HFFc6 (cell line): ENCODE measurements at regions not wholly inside any gene's neighbourhood (a gene's known extent, or its start where the extent isn't known, plus 50 kb on each side); places are given as distances from the start of the nearest gene placed in this dataset.
"Not testable (repeated sequence)": the region's sequence is repeated elsewhere in the genome, so short reads cannot be mapped to it uniquely, and the experiment has no call there.

Experiments
- DNase-seq: peaks from one replicate; pipeline ENCODE4 v3.0.0-alpha.2; 2018
- H3K27ac Mint-ChIP-seq: 2 replicates; pipeline ENCODE4 v1.8.0; 2020; ENCODE audit warnings: mild to moderate bottlenecking, mixed read lengths
- H3K27me3 Mint-ChIP-seq: 2 replicates; pipeline ENCODE4 v1.8.0; 2021; ENCODE audit warnings: mild to moderate bottlenecking, moderate library complexity, mixed read lengths; ENCODE audit not compliant: insufficient read depth
- H3K36me3 Mint-ChIP-seq: 2 replicates; pipeline ENCODE4 v1.8.0; 2021; ENCODE audit warnings: low read depth, mixed read lengths
- H3K4me1 Mint-ChIP-seq: 2 replicates; pipeline ENCODE4 v1.8.0; 2020; ENCODE audit warnings: low read depth, mixed read lengths
- H3K4me3 Mint-ChIP-seq: 2 replicates; pipeline ENCODE4 v1.8.0; 2020; ENCODE audit warnings: mild to moderate bottlenecking, moderate library complexity, mixed read lengths
- H3K9me3 Mint-ChIP-seq: 2 replicates; pipeline ENCODE4 v1.8.0; 2020; ENCODE audit warnings: mild to moderate bottlenecking, mixed read lengths
- TF ChIP-seq, protein P1 (sequence below): fragments of 200-600 bp; sonication (generic); IDR thresholded peaks from 2 replicates; pipeline ENCODE4 v1.5.0; 2021; ENCODE audit warnings: antibody characterized with exemption, mild to moderate bottlenecking

DNA sequence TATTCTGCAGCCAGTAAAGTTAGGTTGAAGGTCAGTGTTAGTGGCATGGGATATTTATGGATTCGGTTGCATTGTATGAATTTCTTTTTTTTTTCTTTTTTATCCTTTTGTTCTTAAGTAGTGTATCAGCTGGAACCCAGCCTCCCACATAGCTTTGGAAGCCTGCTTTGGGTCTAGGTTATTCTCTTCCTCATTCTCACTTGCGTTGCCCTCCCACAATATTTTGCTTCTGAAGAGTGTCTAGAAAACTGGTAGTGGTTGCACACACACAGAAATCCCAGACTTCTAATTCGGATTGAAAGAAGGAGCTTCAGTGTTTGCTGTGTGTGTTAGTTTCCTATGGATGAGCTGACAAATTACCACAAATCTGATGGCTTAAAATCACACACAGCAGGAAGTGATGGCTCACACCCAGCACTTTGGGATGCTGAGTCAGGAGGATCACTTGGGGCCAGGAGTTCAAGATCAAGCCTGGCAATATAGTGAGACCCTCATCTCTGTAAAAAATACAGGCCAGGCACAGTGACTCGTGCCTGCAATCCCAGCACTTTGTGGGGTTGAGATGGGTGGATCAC, 104.8 kb downstream of the ARL4C start:
- TF ChIP-seq, protein P1, sequence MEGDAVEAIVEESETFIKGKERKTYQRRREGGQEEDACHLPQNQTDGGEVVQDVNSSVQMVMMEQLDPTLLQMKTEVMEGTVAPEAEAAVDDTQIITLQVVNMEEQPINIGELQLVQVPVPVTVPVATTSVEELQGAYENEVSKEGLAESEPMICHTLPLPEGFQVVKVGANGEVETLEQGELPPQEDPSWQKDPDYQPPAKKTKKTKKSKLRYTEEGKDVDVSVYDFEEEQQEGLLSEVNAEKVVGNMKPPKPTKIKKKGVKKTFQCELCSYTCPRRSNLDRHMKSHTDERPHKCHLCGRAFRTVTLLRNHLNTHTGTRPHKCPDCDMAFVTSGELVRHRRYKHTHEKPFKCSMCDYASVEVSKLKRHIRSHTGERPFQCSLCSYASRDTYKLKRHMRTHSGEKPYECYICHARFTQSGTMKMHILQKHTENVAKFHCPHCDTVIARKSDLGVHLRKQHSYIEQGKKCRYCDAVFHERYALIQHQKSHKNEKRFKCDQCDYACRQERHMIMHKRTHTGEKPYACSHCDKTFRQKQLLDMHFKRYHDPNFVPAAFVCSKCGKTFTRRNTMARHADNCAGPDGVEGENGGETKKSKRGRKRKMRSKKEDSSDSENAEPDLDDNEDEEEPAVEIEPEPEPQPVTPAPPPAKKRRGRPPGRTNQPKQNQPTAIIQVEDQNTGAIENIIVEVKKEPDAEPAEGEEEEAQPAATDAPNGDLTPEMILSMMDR = no peak
- H3K36me3 Mint-ChIP-seq = no peaks in the 10 kb centered on the region
- no peaks in the 10 kb centered on the region for H3K9me3 Mint-ChIP-seq
- H3K4me3 Mint-ChIP-seq = no peak overlapping the region
- DNase-seq = no peak
- H3K4me1 Mint-ChIP-seq = no peaks in the 10 kb centered on the region; the same call in 1 of the 2 replicates
- no peak overlapping the region for H3K27ac Mint-ChIP-seq
- peaks cover 9% of the 10 kb centered on the region for H3K27me3 Mint-ChIP-seq

- H3K9me3 Mint-ChIP-seq = no peaks in the 10 kb centered on the region
- H3K27me3 Mint-ChIP-seq = peaks cover 11% of the 10 kb centered on the region
- no peak overlapping the region for H3K4me3 Mint-ChIP-seq
- H3K27ac Mint-ChIP-seq = no peak overlapping the region
- TF ChIP-seq, protein P1 = no peak
- no peak for DNase-seq
- no peaks in the 10 kb centered on the region; the same call in 1 of the 2 replicates for H3K4me1 Mint-ChIP-seq
- H3K36me3 Mint-ChIP-seq = no peaks in the 10 kb centered on the region
Observed at GRCh38 chr2:234391625-234392024, 105.3 kb downstream of the ARL4C start.

- H3K4me3 Mint-ChIP-seq, H3K27ac Mint-ChIP-seq, DNase-seq, H3K4me1 Mint-ChIP-seq, H3K36me3 Mint-ChIP-seq, H3K9me3 Mint-ChIP-seq: not testable (repeated sequence)
- H3K27me3 Mint-ChIP-seq = peaks cover 13% of the 10 kb centered on the region
Observed at GRCh38 chr2:234389661-234390060, 107.2 kb downstream of the ARL4C start.

DNA sequence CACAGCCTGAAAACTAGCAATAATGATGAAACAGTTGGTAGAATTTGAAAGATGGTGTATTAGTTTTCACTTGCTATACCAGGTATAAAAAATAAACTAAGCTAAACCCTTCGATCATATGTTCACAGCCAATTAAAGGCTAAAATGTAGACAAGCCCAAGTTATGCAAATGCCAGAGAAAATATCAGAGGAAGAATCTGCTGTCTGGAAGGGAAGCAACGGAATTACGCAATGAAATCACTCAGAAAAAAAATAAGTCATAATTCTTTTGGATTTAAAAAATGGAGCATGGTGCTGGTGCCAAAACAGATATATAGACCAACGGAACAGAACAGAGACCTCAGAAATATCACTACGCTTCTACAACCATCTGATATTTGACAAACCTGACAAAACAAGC, 108.3 kb downstream of the ARL4C start:
- DNase-seq = no peak

DNA sequence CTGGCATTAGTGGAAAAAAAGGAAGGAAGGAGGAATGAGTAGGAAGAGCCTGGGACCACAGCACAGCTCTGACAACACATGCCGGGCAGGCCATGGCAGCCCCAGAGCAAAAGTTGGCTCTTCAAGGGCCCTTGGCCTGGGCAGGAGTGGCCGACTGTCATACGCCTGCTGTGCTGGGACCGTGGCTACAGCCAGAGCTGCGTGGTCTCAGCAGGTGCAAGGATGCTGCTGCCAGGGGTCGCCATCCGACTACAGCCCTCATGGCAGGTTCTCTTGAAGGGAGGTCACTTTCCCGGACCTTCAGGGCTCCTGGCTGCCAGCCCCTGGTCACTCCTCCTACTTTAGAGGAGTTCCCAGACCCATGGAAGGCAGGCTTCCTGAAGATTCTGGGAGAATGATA, 109.9 kb downstream of the ARL4C start:
- H3K36me3 Mint-ChIP-seq = no peaks in the 10 kb centered on the region
- H3K27ac Mint-ChIP-seq = no peak overlapping the region
- DNase-seq = no peak
- no peak overlapping the region for H3K4me3 Mint-ChIP-seq
- peaks cover 16% of the 10 kb centered on the region for H3K27me3 Mint-ChIP-seq
- H3K4me1 Mint-ChIP-seq = no peaks in the 10 kb centered on the region
- TF ChIP-seq, protein P1 = no peak
- H3K9me3 Mint-ChIP-seq = no peaks in the 10 kb centered on the region

More for the DNA sequence above, 108.3 kb downstream of the ARL4C start:
- no peak overlapping the region for H3K4me3 Mint-ChIP-seq
- no peaks in the 10 kb centered on the region for H3K9me3 Mint-ChIP-seq
- TF ChIP-seq, protein P1 = no peak
- peaks cover 16% of the 10 kb centered on the region for H3K27me3 Mint-ChIP-seq
- H3K36me3 Mint-ChIP-seq = no peaks in the 10 kb centered on the region
- no peaks in the 10 kb centered on the region for H3K4me1 Mint-ChIP-seq
- no peak overlapping the region for H3K27ac Mint-ChIP-seq

DNA sequence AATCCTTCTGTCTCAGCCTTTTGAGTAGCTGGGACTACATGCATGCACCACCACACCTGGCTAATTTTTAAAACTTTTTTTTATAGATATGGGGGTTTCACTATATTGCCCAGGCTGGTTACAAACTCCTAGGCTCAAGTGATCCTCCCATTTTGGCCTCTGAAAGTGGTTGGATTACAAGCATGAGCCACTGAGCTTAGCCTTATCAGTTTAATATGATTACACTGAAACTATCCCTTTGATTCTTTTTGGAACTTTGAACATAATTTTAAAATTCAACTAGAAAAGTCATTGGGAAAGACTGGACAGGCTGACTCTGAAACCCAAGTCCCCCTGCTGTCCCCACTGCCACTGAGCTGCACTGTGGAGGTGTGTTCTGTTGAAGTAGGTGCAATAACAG, 114.8 kb downstream of the ARL4C start:
- no peak for DNase-seq
- Mint-ChIP-seq H3K27me3 (peaks cover 12% of the 10 kb centered on the region), H3K36me3 (no peaks in the 10 kb centered on the region), H3K4me3 (no peak overlapping the region), H3K4me1 (peaks cover 6% of the 10 kb centered on the region; the same call in 1 of the 2 replicates), H3K9me3 (no peaks in the 10 kb centered on the region), H3K27ac (no peak overlapping the region)
- TF ChIP-seq, protein P1 = no peak

- DNase-seq, H3K4me3 Mint-ChIP-seq, H3K27ac Mint-ChIP-seq, H3K9me3 Mint-ChIP-seq, H3K4me1 Mint-ChIP-seq, H3K27me3 Mint-ChIP-seq, H3K36me3 Mint-ChIP-seq: not testable (repeated sequence)
Observed at GRCh38 chr2:234378958-234379357, 117.9 kb downstream of the ARL4C start.
